Dendritic cell treated with granulocyte-macrophage colony-stimulating factor and Interleukin-4, amounts not matched to agents 40 ng/mL and 50 ng/mL, for 4 days (primary cell): ENCODE measurements at regions not wholly inside any gene's neighbourhood (a gene's known extent, or its start where the extent isn't known, plus 50 kb on each side); places are given as distances from the start of the nearest gene placed in this dataset.
"Not testable (repeated sequence)": the region's sequence is repeated elsewhere in the genome, so short reads cannot be mapped to it uniquely, and the experiment has no call there.

Source experiments
- H3K27ac Mint-ChIP-seq: one replicate; pipeline ENCODE4 v1.8.0; 2022; ENCODE audit warnings: mild to moderate bottlenecking, mixed read lengths
- H3K27me3 Mint-ChIP-seq: one replicate; pipeline ENCODE4 v1.8.0; 2022; ENCODE audit warnings: mild to moderate bottlenecking, mixed read lengths
- H3K36me3 Mint-ChIP-seq: one replicate; pipeline ENCODE4 v1.8.0; 2022; ENCODE audit warnings: low read depth, mixed read lengths
- H3K4me1 Mint-ChIP-seq: one replicate; pipeline ENCODE4 v1.8.0; 2022; ENCODE audit warnings: low read depth, mixed read lengths
- H3K4me3 Mint-ChIP-seq: one replicate; pipeline ENCODE4 v1.8.0; 2022; ENCODE audit warnings: mild to moderate bottlenecking, moderate library complexity, mixed read lengths
- H3K9me3 Mint-ChIP-seq: one replicate; pipeline ENCODE4 v1.8.0; 2022; ENCODE audit warnings: mixed read lengths
- intact Hi-C: fragments of 100-400 bp; cut with micrococcal nuclease; formaldehyde crosslinking; loops from one replicate; pipeline ENCODE4 v1.15.0; 2022

GRCh38 chr19:20359933-20360720, 193.1 kb downstream of the ZNF486 start:
- no peaks in the 10 kb centered on the region for H3K27me3 Mint-ChIP-seq
- no peak overlapping the region for H3K27ac Mint-ChIP-seq
- H3K36me3 Mint-ChIP-seq, result no peaks in the 10 kb centered on the region
- intact Hi-C loops, result no loop called here
- H3K9me3 Mint-ChIP-seq, result peaks cover 97% of the 10 kb centered on the region
- H3K4me3 Mint-ChIP-seq, result no peak overlapping the region
- H3K4me1 Mint-ChIP-seq, result no peaks in the 10 kb centered on the region

GRCh38 chr19:20358841-20359465, 191.9 kb downstream of the ZNF486 start:
- H3K4me3 Mint-ChIP-seq, intact Hi-C loops, H3K27me3 Mint-ChIP-seq, H3K4me1 Mint-ChIP-seq, H3K36me3 Mint-ChIP-seq, H3K27ac Mint-ChIP-seq: not testable (repeated sequence)
- peaks cover 96% of the 10 kb centered on the region for H3K9me3 Mint-ChIP-seq

- H3K36me3 Mint-ChIP-seq, result no peaks in the 10 kb centered on the region
- H3K27ac Mint-ChIP-seq, result no peak overlapping the region
- no peaks in the 10 kb centered on the region for H3K27me3 Mint-ChIP-seq
- intact Hi-C loops, result no loop called here
- H3K4me1 Mint-ChIP-seq, result no peaks in the 10 kb centered on the region
- H3K4me3 Mint-ChIP-seq, result no peak overlapping the region
- peaks cover 86% of the 10 kb centered on the region for H3K9me3 Mint-ChIP-seq
These were observed 190.9 kb downstream of the ZNF486 start for GRCh38 chr19:20357921-20358320.

GRCh38 chr19:20351244-20351643, 184.2 kb downstream of the ZNF486 start:
- H3K27me3 Mint-ChIP-seq, result no peaks in the 10 kb centered on the region
- no peaks in the 10 kb centered on the region for H3K4me1 Mint-ChIP-seq
- no peaks in the 10 kb centered on the region for H3K36me3 Mint-ChIP-seq
- intact Hi-C loops, result no loop called here
- no peak overlapping the region for H3K4me3 Mint-ChIP-seq
- H3K27ac Mint-ChIP-seq, result no peak overlapping the region
- H3K9me3 Mint-ChIP-seq, result peaks cover 48% of the 10 kb centered on the region

- Mint-ChIP-seq H3K4me1 (no peaks in the 10 kb centered on the region), H3K9me3 (peaks cover 27% of the 10 kb centered on the region), H3K27me3 (no peaks in the 10 kb centered on the region), H3K36me3 (no peaks in the 10 kb centered on the region), H3K27ac (no peak overlapping the region), H3K4me3 (no peak overlapping the region)
- intact Hi-C loops, result no loop called here
These were observed 182.2 kb downstream of the ZNF486 start for GRCh38 chr19:20349206-20349605.

- Mint-ChIP-seq H3K27me3 (no peaks in the 10 kb centered on the region), H3K4me1 (no peaks in the 10 kb centered on the region), H3K27ac (no peak overlapping the region), H3K9me3 (peaks cover 53% of the 10 kb centered on the region), H3K36me3 (no peaks in the 10 kb centered on the region), H3K4me3 (no peak overlapping the region)
- intact Hi-C loops, result no loop called here
These were observed 172.4 kb downstream of the ZNF486 start for GRCh38 chr19:20339444-20339843.

- peaks cover 35% of the 10 kb centered on the region for H3K9me3 Mint-ChIP-seq
- no peak overlapping the region for H3K4me3 Mint-ChIP-seq
- H3K36me3 Mint-ChIP-seq, result no peaks in the 10 kb centered on the region
- no peak overlapping the region for H3K27ac Mint-ChIP-seq
- intact Hi-C loops, result no loop called here
- H3K27me3 Mint-ChIP-seq, result no peaks in the 10 kb centered on the region
- H3K4me1 Mint-ChIP-seq, result no peaks in the 10 kb centered on the region
These were observed 167.7 kb downstream of the ZNF486 start for GRCh38 chr19:20334760-20335159.

- Mint-ChIP-seq H3K9me3 (peaks cover 32% of the 10 kb centered on the region), H3K4me3 (no peak overlapping the region), H3K4me1 (no peaks in the 10 kb centered on the region), H3K27me3 (no peaks in the 10 kb centered on the region), H3K36me3 (no peaks in the 10 kb centered on the region), H3K27ac (no peak overlapping the region)
- intact Hi-C loops, result no loop called here
These were observed 166.5 kb downstream of the ZNF486 start for GRCh38 chr19:20333508-20333907.

- no peaks in the 10 kb centered on the region for H3K4me1 Mint-ChIP-seq
- peaks cover 52% of the 10 kb centered on the region for H3K9me3 Mint-ChIP-seq
- no peaks in the 10 kb centered on the region for H3K36me3 Mint-ChIP-seq
- intact Hi-C loops, result no loop called here
- H3K4me3 Mint-ChIP-seq, result no peak overlapping the region
- H3K27me3 Mint-ChIP-seq, result no peaks in the 10 kb centered on the region
- no peak overlapping the region for H3K27ac Mint-ChIP-seq
These were observed 158.1 kb downstream of the ZNF486 start for GRCh38 chr19:20325151-20325550.

GRCh38 chr19:20321139-20321763, 154.2 kb downstream of the ZNF486 start:
- no peaks in the 10 kb centered on the region for H3K27me3 Mint-ChIP-seq
- no peak overlapping the region for H3K27ac Mint-ChIP-seq
- no peaks in the 10 kb centered on the region for H3K36me3 Mint-ChIP-seq

GRCh38 chr19:20320191-20320590, 153.2 kb downstream of the ZNF486 start:
- no peaks in the 10 kb centered on the region for H3K4me1 Mint-ChIP-seq
- H3K36me3 Mint-ChIP-seq, result no peaks in the 10 kb centered on the region
- H3K27me3 Mint-ChIP-seq, result no peaks in the 10 kb centered on the region
- intact Hi-C loops, result no loop called here
- H3K4me3 Mint-ChIP-seq, result no peak overlapping the region
- no peak overlapping the region for H3K27ac Mint-ChIP-seq
- peaks cover 48% of the 10 kb centered on the region for H3K9me3 Mint-ChIP-seq

More at GRCh38 chr19:20321139-20321763, 154.2 kb downstream of the ZNF486 start:
- Mint-ChIP-seq H3K9me3 (peaks cover 53% of the 10 kb centered on the region), H3K4me3 (no peak overlapping the region), H3K4me1 (no peaks in the 10 kb centered on the region)
- intact Hi-C loops, result no loop called here

GRCh38 chr19:20318616-20319015, 151.6 kb downstream of the ZNF486 start:
- Mint-ChIP-seq H3K27ac (no peak overlapping the region), H3K27me3 (no peaks in the 10 kb centered on the region), H3K4me1 (no peaks in the 10 kb centered on the region), H3K9me3 (peaks cover 48% of the 10 kb centered on the region), H3K4me3 (no peak overlapping the region), H3K36me3 (no peaks in the 10 kb centered on the region)
- intact Hi-C loops, result no loop called here

GRCh38 chr19:20315543-20315942, 148.5 kb downstream of the ZNF486 start:
- peaks cover 51% of the 10 kb centered on the region for H3K9me3 Mint-ChIP-seq
- no peak overlapping the region for H3K27ac Mint-ChIP-seq
- no peaks in the 10 kb centered on the region for H3K27me3 Mint-ChIP-seq
- no peak overlapping the region for H3K4me3 Mint-ChIP-seq
- H3K36me3 Mint-ChIP-seq, result no peaks in the 10 kb centered on the region
- intact Hi-C loops, result no loop called here
- H3K4me1 Mint-ChIP-seq, result no peaks in the 10 kb centered on the region

GRCh38 chr19:20313894-20314293, 146.9 kb downstream of the ZNF486 start:
- H3K4me3 Mint-ChIP-seq, result no peak overlapping the region
- no peaks in the 10 kb centered on the region for H3K4me1 Mint-ChIP-seq
- intact Hi-C loops, result no loop called here
- no peak overlapping the region for H3K27ac Mint-ChIP-seq
- H3K36me3 Mint-ChIP-seq, result no peaks in the 10 kb centered on the region
- H3K27me3 Mint-ChIP-seq, result no peaks in the 10 kb centered on the region
- H3K9me3 Mint-ChIP-seq, result peaks cover 40% of the 10 kb centered on the region
